Anterior cingulate cortex (tissue), 58 donors: ENCODE measurements at regions not wholly inside any gene's neighbourhood (a gene's known extent, or its start where the extent isn't known, plus 50 kb on each side); places are given as distances from the start of the nearest gene placed in this dataset.

Experiments
- DNase-seq, 58 donors: peaks; one replicate each; lab custom pipeline; 2025; lab: John Stamatoyannopoulos, UW

DNA sequence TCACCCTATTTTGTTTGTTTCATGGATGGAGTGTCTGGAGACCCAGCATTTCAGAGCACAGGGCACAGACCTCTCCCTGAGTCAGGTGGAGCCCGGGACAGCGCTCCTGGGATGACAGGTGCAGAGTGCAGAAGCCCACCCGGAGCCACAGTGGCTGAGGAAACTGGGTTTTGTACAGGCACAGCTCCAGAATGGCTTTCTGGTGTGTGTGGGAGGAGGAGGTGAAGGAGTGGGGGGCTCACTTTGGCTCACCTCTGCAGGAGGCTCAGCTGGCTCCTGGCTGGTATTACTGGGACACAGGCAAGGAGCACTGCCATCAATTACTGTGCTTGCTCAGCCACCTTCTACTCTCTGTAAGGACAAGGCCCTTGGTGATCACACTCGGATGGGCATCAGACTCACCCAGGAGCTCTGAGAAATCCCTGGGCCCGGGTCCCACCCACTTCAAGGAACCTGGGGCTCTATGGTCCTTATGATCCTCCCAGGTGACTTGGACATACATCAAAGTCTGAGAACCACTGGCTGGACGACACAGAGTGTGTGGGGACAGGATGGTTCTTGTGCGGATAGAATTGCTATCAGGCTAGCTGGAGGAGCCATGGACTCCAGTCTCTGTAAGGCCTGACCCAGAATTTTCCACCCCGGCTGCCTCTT is 221.1 kb upstream of the ZNF32 start:
- no peak for DNase-seq

DNA sequence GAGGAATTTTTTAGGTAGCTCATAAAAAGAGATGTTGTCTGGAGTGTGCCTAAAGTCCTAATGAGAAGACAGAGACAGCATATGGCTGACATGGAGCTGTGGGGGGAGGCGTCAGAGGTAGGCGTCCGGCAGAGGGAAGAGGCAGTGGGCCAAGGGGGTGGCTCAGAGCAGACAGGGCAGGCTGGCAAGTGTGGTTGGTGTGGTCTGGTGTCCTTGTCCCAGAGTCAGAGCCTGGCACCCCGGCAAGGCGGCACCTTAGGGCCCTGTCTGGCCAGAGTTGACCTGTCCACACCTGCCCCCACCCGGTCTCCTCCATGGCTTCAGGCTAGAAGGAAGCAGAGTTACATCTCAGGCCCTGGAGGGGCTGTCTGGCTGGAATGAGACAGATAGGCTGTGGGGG is 220.3 kb upstream of the ZNF32 start:
- DNase-seq = no peak

DNA sequence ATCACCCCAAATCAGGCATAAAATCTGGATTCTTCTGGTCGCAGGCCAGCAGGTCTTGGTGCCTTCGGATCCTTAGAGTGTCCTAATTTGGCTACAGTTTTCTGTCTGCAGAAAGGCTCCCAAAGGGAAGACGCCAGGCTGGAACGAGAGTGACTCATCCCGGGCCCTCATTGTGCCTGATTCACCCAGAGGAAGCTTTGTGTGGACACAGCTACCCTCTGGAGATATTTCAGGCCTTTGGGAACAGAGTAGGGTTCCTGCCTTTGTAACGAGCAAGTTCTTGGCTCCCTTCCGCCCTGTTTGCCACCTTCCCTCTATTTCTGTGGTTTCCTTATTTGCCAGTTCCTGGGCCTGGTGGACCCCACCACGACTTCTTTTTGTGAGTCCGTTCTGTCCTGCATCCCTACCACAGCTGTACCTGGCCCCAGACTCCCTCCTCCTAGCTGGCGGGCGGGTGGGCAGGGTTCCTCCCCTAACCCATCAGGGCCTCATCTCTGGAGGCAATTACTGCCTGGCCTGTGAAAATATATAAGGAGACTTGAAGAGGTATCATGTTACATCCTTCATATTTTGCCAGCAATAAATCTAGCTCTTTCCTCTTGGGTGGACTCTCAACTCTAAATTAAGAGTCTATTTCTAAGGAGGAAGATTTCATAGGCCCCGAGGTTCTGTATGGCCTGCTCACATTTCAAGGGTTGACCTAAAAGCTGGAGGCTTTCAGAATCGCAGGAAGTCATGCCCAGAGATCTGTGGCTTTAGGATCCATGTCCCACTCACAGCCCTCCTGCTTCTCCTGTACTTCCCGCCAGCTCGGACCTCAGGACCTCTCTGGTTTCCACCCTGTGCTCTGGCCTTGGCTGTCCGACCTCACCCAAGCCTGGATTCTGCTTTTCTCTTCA is 219.2 kb upstream of the ZNF32 start:
- no peak for DNase-seq

DNA sequence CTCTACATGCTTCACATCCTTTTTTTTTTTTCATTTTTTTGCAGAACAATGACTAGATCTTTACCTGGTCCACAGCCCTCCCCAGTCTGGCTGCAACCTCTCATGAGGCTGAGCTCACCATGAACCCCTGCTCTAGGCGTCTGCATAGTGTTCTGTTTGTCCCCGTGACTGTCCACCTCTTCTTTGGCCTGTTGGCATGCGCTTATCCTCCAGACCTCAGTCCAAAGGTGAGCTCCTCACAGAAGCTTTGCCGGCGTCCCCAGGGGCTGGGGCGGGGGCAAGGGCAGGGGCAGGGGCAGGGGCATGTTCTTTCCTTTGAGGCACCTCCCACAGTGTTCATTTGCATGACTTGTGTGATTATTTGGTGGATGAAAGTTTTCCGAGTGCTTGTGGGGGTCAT is 218.4 kb upstream of the ZNF32 start:
- DNase-seq = no peak

DNA sequence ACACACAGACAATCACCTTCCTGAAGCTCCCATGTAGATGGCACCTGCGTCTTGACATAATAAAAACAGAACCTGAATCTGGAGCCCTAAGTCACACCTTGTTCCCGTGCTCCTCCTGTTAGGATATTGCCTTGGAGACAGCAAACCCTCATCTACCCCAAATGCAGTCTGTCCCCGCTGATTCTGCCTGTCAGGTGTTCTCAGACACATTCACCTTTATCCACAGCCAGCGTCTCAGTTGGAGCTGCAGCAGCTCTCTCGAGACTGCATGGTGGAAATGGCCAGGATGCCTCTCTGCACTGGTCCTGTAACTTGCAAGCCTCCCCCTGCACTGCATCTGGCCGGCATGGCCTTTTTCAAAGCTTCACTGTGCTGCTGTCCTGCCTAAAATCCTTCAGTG is 218.0 kb upstream of the ZNF32 start:
- no peak for DNase-seq

DNA sequence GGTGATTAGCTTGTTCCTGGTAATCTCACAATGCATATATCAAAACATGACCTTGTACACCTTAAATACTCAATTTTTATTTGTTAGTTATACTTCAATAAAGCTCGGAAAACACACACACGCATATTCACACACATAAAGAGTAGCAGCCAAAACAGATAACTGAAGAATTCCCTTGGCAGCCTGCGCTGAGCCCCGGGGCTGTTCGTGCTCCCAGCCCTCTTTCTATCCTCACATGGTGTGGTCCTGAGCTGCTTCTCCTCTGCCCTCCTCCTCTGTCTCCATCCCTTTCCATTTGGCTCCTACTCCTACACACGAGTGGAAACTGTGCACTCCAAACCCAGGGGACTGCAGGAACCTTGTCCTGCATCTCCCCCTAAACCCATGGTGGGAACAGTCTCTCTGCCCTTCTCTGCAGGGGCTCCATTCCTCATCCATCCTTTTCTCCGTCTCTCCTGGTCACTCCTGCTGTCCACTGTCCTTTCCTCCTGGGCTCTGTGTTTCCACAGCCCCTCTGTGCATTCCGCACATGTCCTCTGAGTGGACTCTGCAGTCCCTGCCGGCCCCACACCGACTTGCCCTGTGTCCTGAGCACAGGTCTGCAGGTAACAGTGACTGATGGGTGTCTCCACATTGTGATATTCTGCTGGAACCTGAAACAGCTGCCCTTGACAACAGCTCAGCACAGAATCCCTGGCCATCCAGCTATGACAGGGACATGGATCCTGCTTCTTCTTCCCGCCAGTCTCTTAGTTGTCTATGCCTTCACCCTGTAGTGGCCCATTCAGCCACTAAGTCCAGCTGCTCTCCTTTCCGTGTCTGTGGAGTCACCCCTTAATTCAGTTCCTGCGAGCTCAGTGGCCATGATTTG is 216.8 kb upstream of the ZNF32 start:
- DNase-seq = no peak

DNA sequence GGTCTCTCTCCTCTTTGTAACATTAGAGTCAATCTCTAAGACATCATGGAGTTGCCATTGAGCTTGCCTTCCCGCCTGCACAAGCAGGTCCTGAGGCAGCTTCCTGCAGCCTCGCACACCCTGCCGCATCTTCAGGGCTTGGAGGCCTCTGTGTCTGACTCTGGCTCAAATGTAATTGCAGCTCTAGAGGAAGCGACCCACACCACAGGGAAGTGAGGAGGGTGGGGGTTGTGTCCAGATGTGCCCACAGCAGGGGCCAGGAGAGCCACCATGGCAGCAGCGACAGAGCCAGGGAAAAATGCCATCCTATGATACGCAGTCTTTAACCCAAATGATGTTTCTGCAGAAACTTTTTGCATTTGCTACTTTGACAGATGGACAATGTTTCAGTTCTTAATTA is 216.0 kb upstream of the ZNF32 start:
- no peak for DNase-seq

DNA sequence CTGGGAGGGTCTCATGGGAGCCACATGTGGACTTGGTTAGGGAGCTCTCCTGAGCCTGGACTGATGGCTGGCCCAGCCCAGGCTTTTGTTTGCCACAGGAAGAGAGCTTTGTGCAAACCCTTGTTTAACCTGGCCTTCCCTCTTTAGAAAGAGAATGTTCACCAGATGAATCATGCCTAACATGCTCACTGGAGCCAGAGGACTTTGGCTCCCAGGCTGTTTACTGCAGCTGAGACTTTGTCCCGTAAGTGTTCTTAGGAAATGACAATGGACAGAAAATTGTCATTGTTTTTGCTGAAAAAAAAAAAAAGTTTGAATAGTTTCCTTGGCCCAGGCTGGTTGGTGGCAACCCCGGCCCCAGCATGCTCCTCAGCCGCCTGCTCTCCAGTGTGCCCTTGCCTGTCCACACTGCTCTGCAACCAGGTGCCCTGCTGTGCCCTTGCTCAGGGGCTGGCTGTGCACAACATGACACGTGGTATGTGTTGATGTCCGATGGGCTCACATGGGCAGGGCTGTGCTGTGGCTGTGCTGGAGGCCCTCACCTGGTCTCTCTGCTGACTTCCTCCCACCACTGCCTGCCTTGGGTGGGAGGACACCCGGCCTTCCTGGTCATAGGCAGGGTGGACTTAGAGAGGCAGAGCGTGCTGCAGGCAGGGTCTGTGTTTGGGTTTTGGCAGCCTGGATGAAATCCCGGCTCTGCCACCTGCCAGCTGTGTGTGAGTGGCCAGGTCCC is 215.3 kb upstream of the ZNF32 start:
- no peak for DNase-seq

DNA sequence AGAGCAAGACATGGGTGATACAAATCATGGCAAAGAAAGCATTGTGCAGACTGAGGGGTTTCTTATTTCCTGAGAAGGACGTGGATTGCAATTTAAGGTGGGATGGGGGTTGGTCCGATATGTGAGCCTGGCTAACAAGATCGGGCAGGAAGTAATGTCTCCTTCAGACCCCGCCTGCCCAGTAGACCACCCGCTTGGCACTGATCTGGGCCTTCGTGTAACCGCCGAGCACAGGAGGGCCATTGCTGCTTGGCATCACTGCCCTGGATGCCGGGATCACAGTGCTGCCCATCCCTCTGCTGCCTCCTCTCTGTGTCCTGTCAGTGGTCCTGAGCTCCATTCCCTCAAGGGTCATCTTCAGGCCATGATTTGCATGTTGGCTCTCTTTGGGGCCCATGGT is 214.6 kb upstream of the ZNF32 start:
- no peak for DNase-seq

DNA sequence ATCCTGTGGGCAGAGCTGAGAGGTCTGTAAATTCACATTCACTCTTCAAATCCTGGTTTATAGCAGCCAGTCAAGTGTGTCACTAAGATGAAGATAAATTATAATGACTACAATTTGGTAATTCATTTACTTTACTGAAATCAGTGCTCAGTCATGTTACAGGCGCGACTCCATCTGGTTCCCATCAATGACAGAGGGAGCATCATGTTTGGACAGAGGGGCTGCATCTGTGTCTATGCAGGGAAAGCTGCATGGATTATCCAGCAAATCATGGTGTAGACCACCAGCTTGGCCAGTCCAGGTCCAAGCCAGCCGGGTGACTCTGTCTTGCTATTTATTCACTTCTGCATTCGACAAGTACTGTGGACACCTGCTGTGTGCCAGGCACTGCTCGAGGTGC is 214.1 kb upstream of the ZNF32 start:
- no peak for DNase-seq

DNA sequence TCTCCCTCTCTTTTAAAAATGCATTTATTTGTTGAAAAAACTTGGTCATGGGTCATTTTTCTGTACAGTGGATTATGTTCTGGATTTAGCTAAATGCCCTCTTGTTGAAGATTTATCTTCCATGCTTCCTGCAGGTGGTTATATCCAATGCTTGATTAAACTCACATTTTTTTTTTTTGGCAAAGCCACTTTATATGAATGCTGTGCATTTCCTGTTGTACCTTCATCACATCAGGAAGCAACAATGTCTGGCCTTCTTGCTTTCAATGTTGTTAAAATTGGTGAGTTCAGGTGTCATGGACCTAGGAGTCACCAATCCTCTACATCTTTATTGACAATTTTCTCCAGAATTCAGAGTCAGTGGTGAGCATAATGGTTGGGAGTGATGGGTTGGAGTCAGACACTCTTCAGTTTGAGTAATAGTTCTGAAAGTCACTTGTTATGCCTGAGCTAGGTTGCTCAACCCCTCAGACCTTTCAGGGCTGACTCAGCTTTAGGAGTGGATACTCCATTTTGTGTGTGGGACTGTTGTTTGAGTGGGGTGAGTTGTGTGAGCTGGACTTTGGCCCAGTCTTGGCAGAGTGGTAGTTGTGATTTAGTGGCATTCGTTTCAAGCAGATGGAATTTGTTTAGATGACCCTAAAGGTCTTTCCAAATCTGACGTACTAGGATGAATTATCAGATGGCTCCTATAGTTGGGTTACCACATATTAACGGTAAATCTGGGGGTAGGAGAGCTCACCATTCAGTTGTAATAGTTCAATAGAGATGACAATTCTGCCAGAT is 213.5 kb upstream of the ZNF32 start:
- no peak for DNase-seq

DNA sequence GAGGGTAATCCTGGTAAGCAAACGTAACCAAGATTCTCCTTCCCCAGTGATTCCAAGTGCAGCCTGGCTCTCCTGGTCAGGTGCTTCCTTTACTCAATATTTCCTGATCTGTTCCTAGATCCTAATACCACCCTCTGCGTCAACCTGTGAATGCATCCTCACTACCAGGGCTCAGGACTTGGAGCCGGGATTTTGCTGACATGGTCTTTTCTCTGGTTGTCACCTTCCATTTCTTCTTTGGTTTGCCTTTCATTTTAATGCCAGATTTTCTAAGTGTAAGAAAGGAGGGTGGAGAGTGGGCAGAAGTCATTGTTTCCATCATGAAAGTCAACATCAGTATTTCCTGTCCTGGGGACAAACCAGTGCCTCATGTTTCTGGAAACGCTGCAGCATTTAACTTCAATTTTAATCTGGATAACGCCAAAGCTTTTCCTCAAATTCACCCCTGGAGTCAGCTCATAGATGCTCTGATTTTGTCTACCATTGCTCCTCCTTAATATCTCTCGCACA is 210.4 kb upstream of the ZNF32 start:
- DNase-seq = no peak

DNA sequence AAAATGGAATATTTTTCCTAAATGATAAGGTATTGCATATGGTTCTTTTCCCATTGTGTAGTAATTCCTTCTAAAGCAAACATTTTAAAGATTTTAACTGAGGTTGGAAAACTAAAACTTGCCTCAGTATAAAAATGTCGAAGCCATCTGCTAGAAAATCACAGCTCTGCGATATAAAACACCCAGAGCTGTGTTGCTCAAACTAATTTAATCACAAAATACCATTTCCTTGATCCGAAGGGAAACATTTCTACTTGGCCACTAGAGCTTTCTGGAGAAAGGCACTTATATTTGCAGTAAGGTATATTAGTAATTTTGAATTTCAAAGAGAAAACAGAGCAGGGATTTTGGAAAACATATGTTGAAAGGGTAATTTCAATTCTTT is 209.2 kb upstream of the ZNF32 start:
- no peak for DNase-seq

DNA sequence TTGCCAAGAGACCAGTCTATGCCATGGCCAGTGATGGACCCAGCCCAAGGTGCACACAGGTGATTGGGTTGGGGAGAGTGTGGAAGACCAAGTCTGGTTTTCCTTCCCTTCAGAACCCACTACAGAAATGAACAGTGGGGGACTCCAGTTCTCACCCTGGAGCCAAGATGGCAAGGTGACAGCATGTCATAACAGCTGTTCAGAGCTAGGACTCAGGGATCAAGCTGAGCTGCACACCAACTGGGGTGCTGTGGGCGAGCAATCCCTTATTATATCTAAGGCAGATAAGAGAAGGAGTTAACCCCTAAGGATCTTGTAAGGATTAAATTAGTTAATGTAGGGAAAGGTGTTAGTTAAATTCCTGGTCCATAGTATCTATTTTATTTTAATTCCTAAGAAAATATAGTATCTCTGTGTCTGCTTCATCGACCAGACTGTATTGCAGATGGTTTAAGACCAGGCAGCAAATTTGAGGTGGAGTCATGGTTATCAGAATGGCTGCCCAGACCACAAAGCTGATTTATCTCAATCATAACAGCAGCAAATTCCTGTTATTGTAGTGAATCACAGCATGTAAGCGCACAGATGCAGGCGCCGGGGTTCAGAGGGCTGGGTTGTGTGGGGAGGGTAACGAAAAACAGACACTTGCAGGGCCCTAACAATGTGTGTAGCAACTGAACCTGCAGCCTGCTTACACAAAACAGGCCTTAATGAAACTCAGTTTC is 208.7 kb upstream of the ZNF32 start:
- no peak for DNase-seq

DNA sequence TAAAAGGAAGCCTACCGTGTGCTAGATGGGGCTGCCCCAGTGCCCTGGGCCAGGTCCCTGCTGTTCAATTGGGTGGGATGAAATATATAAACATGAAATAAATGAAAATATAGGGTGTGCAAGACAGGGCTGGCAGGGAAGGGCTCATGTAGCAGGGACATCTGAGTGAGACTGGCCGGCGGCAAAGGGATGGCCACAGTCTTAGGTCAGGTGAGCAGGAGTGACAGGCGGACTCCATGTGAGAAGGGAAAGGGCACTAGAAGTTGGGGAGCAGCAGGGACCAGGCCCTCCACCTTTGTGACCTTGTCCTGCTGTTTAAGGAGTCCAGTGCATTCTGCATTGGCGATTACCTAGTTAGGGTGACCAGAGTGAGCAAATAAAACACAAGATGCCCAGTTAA is 207.6 kb upstream of the ZNF32 start:
- no peak for DNase-seq

DNA sequence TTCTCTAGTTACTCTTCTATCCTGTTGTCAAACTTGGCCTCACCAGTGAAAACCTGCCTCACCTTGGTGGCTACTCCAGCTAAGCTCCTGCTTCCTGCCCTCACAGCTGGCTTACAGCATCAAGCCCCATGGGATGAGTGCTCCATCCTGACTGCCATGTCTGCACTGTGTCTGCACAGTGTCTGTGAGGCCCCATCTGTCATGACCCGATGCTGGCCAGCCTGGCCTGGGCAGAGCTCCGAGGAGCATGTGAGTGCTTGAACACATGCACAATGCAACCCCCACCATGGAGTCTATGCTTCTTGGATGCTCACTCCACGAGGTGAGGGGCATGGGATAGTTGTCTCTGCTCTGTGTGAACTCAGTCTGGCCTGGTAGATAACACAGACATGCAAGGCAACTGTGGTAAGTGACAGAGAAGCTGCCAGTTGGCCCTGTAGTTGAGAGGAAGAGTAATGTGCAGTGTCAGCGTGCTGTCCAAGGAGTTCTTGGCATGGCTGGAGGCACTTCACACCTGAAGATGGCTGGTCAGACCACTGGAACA is 207.1 kb upstream of the ZNF32 start:
- no peak for DNase-seq

DNA sequence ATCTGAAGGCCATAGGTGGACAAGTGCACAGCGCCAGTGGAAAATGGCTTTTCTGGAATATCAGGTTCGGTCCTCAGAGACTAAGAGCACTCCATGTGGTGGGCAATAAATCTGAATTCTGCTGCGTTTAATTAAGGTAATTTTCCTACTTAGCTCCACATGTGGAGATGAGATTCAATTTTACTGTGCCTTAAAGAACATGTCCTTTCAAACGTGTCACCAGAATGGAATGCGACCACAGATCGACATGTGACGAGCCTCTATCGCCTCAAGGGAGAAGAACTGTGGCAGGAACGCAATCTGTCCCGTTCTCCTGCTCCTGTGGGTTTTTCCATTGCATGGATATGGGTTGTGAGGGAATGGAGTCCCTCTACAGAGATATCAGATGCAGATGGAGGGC is 205.3 kb upstream of the ZNF32 start:
- no peak for DNase-seq

DNA sequence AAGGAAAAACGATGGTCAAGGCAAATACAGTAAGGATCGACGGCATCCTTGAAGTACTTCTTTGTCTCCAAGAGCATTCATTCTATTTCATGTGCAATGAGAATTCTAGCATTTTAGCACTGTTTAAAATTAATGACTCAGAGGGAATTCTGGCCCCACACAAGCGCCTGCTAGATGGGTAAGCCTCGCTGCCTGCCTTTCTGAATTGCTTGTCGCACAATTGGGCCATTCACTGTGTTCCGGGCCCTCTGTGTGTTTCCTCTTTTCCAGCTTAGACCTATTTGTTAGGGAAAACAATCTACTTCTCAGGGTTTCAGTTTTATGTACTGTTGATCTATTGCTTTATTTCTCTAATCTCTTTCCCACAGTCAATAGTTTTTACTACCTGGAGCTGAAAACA is 204.7 kb upstream of the ZNF32 start:
- DNase-seq = no peak
